GM12891 (cell line): ENCODE measurements at regions not wholly inside any gene's neighbourhood (a gene's known extent, or its start where the extent isn't known, plus 50 kb on each side); places are given as distances from the start of the nearest gene placed in this dataset.
"Not testable (repeated sequence)": the region's sequence is repeated elsewhere in the genome, so short reads cannot be mapped to it uniquely, and the experiment has no call there.

ENCODE experiments used
- PAX5 ChIP-seq: IDR thresholded peaks from 2 replicates; pipeline ENCODE4 v1.6.1; 2011; ENCODE audit warnings: low read length, moderate library complexity, mild to moderate bottlenecking; ENCODE audit not compliant: insufficient read depth, severe bottlenecking
- POLR2A ChIP-seq: IDR thresholded peaks from 2 replicates; pipeline ENCODE4 v1.6.1; 2011; ENCODE audit warnings: low read depth, low read length, control low read depth

DNA sequence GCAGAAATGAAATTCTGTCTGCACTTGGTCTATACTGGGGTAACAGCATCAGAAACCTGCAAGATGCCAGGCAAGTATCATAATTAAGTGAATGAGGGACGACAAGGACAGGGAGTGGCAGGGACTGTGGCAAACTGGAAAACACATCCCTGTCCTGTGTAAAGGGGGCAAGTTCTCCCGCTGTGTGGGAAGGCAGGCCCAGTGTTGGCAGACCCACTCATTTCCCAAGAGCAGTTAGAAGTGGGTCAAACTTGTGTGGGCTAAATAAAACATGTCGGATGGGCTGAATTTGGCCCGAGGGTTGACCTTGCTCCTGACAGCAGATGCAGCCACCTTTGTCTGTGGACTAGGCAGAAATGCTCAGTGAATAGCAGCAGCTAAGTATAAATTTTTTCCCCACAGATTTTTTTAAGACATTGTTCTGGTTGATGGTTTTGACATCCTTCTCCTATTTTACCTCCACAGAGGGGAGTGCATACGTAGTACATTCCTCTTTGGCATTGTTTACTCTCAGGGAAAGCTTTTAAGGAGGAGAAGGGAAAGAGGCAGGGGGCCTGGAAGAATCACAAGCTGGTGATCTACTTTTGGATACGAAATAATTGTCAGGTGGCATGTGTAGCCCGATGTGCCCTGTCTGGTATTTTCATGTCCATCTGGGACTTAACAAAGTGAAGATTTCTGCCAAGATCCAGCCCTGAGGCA is 72.6 kb upstream of the SEC22B start:
- TF ChIP-seq POLR2A, PAX5: not testable (repeated sequence)
